H1 (cell line): ENCODE measurements at regions not wholly inside any gene's neighbourhood (a gene's known extent, or its start where the extent isn't known, plus 50 kb on each side); places are given as distances from the start of the nearest gene placed in this dataset.

ENCODE experiments used
- CHD2 ChIP-seq: IDR thresholded peaks from 2 replicates; pipeline ENCODE4 v1.6.1; 2012; ENCODE audit warnings: low read length, improper control_type of control experiment
- GTF2F1 ChIP-seq: IDR thresholded peaks from 2 replicates; pipeline ENCODE4 v1.6.1; 2012; ENCODE audit warnings: low read depth, low read length, improper control_type of control experiment, borderline replicate concordance
- KDM4A ChIP-seq: IDR thresholded peaks from one replicate; pipeline ENCODE4 v1.7.1; 2012; ENCODE audit warnings: low read depth, mild to moderate bottlenecking, moderate library complexity, low read length, inconsistent platforms; ENCODE audit not compliant: severe bottlenecking
- NANOG ChIP-seq: IDR thresholded peaks from 2 replicates; pipeline ENCODE4 v1.6.1; 2011; ENCODE audit warnings: low read length, low read depth, mild to moderate bottlenecking, inconsistent platforms; ENCODE audit not compliant: insufficient read depth, poor library complexity, severe bottlenecking
- NRF1 ChIP-seq: IDR thresholded peaks from 2 replicates; pipeline ENCODE4 v1.6.1; 2011; ENCODE audit warnings: mild to moderate bottlenecking, low read depth, low read length, improper control_type of control experiment
- PHF8 ChIP-seq: fragments of 200-600 bp; sonication (generic); conservative IDR thresholded peaks from 2 replicates; pipeline ENCODE4 v1.7.1; 2012; ENCODE audit warnings: low read depth, mild to moderate bottlenecking, inconsistent platforms, low read length, moderate library complexity
- SIX5 ChIP-seq: IDR thresholded peaks from 2 replicates; pipeline ENCODE4 v1.6.1; 2011; ENCODE audit warnings: mild to moderate bottlenecking, low read depth, low read length
- TBP ChIP-seq: IDR thresholded peaks from 2 replicates; pipeline ENCODE4 v1.6.1; 2011; ENCODE audit warnings: low read depth, low read length, improper control_type of control experiment
- YY1 ChIP-seq: IDR thresholded peaks from 2 replicates; pipeline ENCODE4 v1.6.1; 2011; ENCODE audit warnings: low read depth, mild to moderate bottlenecking, low read length
- ZNF274 ChIP-seq: IDR thresholded peaks from 2 replicates; pipeline ENCODE4 v1.7.0; 2012; ENCODE audit warnings: low read length, borderline replicate concordance; ENCODE audit errors: extremely low read depth
- TF ChIP-seq, protein P1 (sequence below): IDR thresholded peaks from 2 replicates; pipeline ENCODE4 v1.6.1; 2012; ENCODE audit warnings: inconsistent platforms

- TF ChIP-seq NANOG, result peak; percentile 76
- no peak for TF ChIP-seq NRF1
- TF ChIP-seq SIX5, result no peak
- TF ChIP-seq GTF2F1, result no peak
- no peak for TF ChIP-seq TBP
- no peak for TF ChIP-seq ZNF274
- no peak for TF ChIP-seq PHF8
- no peak for TF ChIP-seq YY1
- TF ChIP-seq CHD2, result no peak
- no peak for TF ChIP-seq KDM4A
- TF ChIP-seq, protein P1, sequence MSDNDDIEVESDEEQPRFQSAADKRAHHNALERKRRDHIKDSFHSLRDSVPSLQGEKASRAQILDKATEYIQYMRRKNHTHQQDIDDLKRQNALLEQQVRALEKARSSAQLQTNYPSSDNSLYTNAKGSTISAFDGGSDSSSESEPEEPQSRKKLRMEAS, result no peak
Observed at GRCh38 chr13:107574517-107575210, 640.7 kb downstream of the LIG4 start (continued).
